CD4-positive, alpha-beta T cell treated with Interleukin-6 at 100 ng/mL for 8 hours (primary cell): ENCODE measurements at regions not wholly inside any gene's neighbourhood (a gene's known extent, or its start where the extent isn't known, plus 50 kb on each side); places are given as distances from the start of the nearest gene placed in this dataset.

Experiments used
- DNase-seq: peaks from one replicate; pipeline ENCODE4 v3.0.0-alpha.2; 2020; ENCODE audit warnings: mixed read lengths, low spot score

DNA sequence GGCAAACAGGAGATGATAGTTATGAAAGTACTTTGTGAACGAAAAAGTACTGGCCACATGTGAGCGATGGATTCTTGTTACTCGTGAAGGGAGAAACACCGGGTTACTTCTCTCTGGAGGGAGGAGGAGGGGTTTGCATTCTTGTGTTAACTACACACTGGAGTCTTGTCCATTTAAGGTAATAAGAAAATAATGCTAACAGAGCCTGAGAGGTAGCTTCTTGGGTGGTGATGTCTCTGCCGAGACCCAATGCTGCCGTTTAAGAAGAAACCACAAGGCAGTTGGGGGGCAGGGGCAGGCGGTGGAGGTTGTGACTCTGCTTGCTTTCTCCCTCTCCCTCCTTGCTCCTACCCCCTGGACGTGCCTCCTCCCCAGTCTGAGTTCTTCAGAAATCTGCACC, 100.9 kb upstream of the ROPN1 start:
- DNase-seq: no peak

DNA sequence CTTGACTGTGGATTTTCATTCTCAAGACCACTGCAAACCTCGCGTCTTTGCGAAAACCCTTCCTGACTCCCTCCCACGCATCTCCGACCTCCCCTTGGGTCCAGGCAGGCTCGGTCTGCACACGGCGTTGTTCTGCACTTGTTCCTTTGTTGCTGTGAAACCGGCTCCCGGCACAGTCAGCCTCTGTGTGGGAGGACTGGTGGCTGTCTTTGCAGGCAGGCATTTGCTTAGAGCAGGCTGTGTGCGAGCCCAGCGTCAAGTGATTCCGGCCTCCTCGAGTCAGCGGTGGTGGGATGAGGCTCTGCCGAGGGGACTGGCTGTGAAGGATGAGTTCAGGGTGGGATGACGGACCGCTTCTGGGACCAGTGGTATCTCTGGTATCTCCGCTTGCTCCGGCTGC, 102.6 kb upstream of the ROPN1 start:
- DNase-seq: no peak

DNA sequence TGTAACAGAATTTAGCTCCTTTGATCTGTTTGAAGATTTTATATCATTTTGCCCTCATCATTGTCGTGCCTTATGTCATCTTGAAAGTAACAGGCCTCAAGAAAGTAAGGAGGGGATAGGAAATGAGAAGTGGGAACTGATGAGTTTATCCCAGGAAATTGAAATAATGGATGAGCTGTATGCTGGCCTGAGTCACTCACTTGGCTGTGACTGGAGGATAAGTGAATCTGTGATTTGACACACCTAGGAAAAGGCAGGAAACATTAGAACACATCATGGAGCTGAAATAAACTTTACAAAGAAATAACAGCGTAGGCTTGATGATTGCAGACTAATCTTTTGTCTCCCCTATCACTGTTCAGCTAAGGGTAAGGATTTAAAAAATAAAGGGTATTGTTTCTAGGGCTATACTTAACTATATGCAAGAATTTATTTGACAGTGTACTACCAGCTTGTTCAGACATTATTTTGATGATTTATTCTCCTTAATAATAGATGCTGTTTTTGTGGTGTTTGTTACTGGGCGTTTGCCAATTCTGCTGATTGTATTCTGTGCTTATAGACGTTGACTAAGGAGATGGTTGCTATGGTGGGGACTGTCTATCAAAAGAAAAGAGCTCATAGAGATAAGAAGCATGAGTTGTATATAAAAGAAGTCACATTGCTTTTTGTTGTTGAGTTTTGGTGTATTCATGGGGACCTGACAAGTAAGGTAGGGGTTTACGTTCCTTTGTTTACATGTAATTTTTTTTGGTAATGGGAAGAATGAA, 105.6 kb upstream of the ROPN1 start:
- no peak for DNase-seq

DNA sequence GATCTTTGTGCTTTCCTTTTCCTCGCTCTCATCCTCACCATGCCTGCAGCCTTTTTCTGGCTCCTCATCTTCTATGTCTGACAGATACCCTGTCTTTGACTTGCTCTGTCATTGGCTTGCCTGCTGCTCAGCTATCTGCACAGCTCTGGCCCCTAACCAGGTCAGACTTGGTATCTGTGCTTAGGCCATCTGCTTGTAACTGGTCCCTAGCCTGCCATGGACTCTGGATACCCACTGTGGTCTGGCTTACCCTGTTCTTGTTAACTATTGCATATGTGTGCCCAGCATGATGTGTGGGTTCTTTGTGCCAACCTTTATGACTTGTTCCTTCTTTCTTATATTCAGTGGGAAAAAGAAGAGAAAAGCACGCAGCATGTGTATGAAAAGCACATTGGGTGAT, 109.7 kb upstream of the ROPN1 start:
- no peak for DNase-seq

DNA sequence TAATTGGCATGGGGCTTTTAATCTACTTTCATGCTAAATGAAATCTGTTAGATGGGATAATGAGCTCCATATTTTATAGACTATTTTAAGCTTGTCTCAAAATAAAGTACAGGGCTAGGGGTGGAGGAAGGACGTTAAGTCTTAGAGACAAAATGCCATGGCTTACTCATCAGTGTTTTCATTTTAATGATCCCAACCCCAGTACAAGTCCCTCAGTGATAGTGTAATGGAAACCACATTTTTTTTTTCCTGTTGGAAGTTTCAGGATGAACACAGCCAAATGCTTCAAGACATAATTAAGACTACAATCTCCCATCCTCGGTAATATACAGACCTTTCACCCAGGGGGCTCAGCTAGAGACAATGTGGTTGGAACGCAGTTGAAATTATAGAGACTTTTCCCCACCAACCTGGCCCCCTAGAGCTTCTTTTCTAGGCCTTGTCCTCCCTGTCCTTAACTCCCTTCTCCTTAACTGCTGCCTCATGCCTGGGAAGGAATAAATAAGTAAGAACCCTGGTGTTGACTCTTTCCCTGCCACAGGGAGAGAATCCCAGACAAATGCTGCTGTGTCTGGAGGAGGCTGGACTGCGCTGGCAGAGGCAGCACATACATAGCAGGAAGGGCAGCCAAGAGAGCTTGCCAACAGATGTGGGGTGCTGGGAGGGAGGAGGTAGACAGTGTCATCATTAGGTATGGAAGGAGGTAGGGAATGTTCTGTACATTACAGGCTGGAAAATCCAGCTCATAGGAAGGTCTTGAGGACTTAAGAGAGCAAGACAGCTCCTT, 115.4 kb upstream of the ROPN1 start:
- no peak for DNase-seq

DNA sequence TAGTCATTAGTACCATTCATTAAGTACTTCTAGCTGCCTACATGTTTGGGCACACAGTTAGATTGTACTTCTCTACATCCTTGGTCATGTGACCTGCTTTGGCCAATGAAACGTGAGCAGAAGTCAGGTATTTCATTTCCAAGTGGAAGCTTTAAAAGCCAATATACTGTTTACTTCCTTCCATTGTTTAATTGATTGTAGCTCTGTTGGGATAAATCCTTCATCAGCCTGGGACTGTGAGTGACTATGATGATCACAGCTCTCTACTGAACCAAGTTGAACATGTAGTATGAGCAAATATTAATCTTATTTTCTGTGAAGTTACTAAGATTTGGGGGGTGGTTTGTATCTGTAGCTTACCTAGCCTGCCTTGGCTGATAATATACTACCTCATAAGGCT, 116.5 kb upstream of the ROPN1 start:
- DNase-seq: no peak

DNA sequence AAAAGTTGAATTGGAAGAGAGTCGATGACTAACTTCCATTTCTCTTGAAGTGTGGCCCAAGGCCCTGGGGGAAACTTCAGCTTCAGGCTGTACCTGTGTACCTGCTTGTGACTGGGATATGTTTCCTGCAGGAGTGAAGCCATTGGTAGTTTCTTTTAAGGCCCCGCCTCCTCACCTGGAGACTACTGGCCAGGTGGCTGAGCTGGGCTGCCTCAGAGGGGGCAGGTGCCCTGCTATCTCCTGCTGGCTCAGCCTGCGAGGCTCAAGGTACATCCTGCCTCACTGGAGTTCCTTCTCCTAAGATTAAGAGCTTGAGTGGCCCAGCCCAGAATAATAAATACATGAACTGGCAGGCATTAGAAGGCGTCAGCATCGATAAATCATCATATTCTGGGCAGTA, 121.6 kb upstream of the ROPN1 start:
- DNase-seq: no peak

DNA sequence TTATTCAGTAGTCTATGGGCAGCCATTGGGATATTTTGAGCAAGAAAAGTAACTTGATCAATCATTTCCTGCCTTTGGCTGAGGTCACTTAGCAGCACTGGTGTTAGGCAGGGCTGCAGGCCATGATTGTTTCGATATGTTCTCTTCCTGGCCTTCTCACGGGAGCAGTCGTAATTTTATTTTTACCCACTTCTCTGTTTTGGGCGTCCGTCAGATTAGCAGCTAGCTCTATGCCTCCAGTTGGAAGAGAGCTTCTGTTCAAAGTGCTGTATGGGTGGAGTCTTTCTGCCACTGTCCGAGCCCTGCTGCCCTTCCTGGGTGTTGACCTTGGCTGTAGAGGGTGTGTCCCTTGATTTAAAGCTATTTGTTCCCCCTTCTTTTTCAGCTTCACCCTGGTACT, 123.4 kb upstream of the ROPN1 start:
- DNase-seq: no peak

DNA sequence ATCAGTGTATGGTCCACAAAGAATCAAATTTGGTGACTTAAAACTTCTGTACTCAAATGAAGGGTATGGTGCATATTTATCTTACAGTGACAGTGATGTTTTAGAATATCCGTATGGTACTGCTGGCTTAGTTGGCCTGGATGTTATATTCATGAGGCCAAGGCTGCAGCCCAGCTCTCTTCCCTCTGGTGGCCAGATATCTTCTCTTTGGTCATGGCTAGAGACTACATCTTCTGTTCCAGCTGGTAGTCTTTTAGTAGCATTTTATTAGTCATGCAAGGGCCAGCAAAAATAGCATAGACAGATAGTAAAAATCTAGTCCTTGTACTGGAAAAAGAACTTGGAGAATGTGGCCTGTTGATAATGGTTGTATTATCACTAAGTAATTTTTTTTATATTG, 124.0 kb upstream of the ROPN1 start:
- no peak for DNase-seq

DNA sequence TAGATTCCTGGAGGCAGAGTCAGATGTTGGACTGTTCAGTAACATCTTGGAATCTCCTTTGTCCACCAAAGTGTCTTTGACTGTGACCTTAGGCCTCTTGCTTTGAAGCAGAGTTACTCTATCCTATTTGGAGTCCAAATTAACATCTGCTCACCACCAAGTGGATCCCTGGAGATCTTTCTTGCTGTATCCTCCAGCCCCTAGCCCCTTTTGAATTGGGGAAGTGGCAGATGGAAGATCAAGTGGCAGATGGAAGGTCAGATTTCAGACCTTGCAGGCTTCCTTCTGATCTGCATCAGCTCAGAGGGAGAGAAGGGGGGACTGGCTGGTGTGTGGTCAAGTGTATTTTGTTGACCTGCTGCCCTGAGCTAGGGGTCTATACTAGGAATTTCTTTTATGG, 125.0 kb upstream of the ROPN1 start:
- DNase-seq: no peak

DNA sequence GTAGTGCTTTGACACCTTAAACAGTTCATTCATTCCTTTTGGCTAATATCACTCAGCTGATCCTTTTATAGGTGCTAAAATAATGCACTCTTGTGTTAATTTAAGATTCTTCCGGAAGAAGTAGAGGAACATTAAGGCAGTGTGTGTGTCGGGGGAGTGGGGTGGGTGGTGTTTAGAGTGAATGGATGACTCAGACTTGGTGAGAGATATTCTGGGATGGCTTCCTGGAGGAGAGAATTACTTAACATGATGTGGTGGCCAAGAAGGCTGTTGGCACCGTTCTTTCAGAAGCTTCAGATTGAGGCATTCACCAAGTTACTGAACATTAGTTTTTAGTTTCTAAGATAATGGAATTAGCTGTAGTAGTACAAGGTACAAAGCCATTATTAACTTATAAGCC, 125.6 kb upstream of the ROPN1 start:
- DNase-seq: no peak

DNA sequence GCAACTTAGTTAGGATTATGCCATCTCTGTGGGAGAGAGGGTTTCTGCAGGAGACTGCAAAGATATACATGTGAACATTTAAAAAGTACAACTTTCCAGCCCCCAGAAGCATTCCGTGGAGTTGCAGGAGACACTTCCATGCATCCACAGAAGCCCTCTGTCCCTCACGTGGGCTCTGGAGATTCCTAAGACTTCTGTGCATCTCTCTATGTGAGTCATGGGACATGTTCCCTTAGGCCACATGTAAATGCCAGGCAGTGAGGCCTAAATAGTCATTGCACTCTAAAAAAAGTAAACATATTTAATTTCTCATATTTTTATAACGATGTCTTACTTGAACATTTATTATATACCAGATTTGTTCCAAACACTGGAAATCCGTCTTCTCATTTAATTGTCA, 126.5 kb upstream of the ROPN1 start:
- DNase-seq: no peak

DNA sequence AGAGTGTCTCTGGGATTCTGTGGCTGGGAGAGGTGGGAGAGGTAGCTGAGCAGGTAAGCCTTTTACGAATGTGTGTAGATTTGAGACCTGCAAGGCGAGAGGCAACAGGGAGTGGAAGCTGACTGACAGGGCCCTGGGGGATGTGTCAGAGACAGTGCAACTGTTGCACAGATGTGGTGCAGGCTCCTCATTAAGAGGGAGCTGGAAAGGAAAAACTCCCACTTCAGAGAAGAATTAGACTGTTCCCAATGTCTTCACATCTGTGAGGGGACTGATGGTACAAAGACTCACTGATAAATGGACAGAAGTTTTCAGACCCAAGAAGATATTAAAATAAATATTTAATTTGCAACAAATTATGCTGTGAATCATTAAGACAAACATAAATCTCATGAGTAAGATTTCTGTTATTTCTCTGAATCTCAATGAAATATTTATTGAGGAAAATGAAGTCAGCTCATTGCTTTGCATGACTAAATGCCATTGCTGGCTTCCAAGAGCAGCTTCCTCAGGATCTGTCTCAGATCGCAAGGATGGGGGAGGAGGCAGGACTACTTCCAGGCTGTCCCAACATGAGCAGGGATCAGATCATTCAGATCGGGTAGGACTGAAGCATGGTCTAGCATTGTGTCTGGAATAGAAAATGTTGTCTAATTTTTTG, 127.3 kb upstream of the ROPN1 start:
- no peak for DNase-seq

DNA sequence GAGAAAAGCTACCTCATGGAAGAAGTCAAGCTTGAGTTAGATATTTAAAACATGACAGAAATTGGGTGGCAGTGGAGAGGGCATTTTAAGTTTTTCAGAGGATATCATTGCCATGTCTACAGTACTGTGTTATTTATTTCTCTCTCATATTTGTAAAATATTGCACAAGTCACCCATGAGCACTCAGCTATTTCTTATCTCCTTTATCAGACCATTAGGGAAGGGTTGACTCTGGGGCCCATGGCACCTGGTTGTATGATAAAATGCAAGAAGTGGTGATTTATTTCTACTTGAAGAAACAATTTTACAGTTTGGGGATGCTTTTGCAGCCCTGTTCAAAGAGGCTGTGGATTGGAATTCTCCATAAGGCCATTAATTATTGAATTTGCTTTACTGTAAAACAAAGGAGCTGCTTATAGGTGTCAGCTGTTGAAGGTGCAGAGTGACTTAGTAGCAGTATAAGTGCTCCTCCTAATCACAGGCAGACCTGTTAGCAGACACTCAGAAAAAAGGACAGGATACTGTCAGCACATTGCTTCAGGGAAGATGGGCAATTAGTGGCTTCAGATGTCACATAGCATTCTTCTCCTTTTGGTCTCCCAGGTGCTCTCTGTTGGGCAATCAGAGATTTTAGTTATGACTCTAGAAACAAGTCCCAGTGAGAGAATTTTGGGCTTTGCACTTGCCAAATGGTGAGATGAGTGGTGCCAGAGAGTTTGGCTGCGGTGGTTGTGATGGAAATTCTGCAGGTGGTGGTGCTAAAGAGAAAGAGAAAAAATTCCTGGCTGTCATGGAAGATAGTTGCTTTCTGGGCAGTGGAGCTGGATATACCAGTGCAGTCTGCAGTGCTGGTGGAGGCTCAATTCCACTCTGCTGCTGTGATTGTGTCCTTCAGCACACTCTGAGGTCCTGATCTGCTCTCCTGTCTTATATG, 129.7 kb upstream of the ROPN1 start:
- no peak for DNase-seq

DNA sequence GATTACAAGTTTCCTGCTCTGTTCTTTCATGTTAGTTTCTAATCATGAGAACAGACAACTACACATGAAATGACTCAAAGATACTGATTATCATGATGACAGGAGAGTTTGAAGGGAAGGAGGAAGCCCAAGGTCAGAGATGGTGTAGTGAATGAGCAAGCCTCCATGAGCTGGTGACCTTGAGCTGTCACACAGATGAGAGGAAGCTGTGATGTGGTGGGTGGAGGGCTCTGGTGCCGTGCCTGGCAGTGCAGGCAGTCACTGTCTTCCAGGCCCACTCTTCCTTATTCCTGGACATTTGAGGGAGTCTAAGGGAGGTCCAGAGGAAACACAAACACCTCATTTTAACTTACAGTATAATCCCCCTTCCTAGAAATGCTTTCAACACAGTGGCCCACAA, 133.4 kb upstream of the ROPN1 start:
- no peak for DNase-seq

DNA sequence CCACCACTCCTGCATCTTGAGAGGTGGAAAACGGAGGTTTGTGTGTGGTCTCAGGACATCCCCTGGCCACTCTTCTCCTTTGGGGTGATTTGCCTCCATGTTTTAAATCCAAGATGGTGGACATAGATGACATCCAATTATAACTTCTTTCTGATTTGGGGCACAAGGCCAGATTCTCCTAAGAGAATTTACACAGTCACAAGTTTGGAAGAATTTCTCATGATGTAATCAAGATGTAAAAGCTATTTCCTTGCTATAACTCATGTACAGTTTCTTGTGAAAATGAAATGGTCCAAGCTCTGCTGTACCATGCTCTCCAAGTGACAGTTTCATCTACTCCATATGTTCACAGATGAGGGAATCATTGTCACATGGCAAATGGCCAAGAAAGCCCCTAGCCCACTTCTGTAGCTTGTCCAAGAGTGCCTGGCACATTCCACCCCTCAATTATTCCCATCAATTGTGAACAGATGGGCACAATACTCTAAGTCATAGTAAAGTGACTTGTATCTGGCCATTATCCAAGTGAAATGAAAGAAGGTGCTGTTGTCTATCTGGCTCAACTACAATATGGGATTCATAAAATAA, 134.6 kb upstream of the ROPN1 start:
- DNase-seq: no peak

DNA sequence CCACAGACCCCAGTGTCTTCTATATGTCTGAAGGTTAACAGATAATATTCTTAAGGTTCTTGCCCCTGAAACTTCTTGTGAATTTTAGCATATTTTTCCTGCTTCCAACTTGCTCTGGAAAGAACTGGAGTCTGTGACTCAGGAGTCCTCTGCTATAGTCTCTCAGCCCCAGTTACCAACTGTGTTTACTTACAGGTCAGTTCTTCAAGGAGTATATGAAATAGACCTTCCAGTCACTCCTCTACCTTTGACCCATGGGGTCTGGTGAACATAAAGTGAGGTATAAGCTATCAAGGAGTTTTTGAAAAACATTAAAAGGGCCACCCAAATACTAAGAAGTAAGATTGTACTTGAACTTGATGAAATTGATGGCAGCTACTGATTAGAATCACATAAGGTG, 139.2 kb upstream of the ROPN1 start:
- no peak for DNase-seq

DNA sequence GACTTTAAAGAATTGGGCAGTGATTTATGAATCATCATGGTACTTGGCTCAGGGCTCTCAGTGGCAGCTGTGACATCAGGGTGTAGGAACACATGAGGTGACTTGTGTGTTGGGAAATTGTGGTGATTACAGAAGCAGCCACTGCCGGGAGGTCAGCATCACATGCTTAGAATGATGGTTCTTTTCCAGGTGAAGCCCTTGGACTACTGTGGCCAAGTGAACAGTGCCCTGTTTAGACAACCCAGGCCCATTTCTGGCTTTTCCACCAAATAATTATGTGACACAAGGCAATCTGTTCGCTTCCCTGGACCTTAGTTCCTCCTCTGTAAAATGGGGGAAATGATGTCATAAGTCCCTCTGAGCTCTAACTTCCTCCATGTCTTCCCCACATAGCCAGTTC, 139.7 kb upstream of the ROPN1 start:
- no peak for DNase-seq

DNA sequence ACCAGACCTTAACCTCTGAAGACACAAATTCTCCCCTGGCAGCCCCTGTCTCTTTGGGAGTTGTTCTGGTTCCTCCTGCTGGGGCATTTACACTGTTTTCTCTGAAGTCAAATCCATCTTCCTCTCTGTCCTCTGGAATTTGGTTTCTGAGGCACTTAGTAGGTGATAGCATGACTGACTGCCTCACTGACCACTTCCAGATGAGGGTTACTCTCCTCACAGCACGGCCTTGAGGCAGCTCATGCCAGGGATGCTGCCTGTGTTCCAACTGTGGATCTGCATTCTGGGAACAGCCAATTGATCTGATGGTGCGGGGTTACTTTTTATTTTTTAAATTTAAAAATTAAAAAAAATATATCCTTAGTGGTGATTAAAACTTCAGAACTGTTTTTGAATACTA, 140.9 kb upstream of the ROPN1 start:
- DNase-seq: no peak

DNA sequence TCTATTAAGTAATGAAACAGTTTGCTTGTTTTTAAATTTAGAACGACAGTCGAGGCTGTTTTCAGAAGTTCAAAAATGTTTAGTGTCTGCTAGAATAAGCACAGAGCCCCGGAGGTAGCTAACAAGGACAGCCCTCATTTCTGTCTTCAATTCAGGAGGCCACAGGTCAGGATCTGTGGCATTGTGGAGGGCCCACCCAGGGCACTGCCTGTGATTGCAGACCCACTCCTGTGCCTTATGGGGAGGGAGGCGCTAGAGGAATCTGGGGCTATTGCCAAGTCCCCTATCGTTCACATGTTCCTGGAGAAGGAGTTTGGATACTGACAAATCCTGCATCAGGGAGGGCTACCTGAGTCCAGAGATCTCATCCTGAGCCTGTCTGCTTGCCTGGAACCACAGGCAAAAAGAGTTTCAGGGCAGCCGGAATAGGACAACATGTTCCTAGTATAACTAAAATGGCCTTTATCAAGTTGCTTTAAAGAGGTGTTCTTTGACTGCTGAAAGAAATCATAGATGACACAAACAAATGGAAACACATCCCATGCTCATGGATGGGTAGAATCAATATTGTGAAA, 141.5 kb upstream of the ROPN1 start:
- no peak for DNase-seq

DNA sequence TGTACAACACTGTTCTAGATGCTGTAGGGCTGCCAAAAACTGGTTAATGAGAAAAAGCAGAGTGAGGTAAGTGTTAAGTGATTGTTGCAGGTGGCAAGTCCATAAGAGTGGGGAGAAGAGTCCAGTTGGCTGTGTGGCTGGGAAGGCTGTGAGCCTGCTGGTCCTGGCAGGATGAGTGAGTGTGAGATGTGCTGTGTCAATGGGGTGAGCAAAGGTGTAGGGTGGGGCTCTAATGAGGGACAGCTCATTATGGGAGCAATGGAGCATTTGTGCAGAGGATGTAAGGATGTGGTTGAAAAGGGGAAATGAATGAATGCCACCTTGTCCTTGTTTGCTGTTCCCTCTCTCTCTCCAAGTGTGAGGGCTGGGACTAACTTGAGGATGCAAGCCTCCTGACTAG, 145.3 kb upstream of the ROPN1 start:
- no peak for DNase-seq
